ENCODE measurements at regions not wholly inside any gene's neighbourhood (a gene's known extent, or its start where the extent isn't known, plus 50 kb on each side); places are given as distances from the start of the nearest gene placed in this dataset.
"Not testable (repeated sequence)": the region's sequence is repeated elsewhere in the genome, so short reads cannot be mapped to it uniquely, and the experiment has no call there.

DNA sequence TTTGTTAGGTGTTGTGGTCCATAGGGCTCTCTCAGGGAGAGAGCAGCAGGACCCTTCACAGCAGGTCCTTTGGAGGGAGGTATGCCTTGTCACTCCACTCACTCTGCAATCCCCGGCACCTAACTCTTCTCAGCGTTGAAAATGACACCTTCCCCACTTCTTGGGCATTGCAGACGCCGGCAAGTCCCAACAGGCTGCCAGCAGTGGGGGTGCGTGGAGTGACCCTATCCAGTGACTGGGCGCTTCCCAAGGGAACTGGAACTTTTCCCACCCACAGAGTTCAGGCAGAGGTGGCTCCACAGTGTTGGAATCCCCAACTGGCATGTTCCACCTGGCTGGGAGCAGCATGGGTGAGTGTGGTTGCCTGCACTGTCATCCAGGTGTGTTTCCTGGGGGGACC, 705.1 kb upstream of the FRG1 start:
- H3K4me1 ChIP-seq (ENCODE audit: control insufficient read depth in 2 of 3, insufficient read depth in 2 of 3, low read depth in 1 of 3, low read length in 3 of 3) = no peaks in the 10 kb centered on the region
- H3K36me3 ChIP-seq (ENCODE audit: control insufficient read depth in 2 of 3, insufficient read depth in 3 of 3, low read length in 3 of 3) = no peaks in the 10 kb centered on the region
- no peak overlapping the region for H3K27ac ChIP-seq (ENCODE audit: low read depth in 2 of 2, low read length in 2 of 2)
- no peak for DNase-seq
- H3K27me3 ChIP-seq (ENCODE audit: control insufficient read depth, insufficient read depth, low read length) = no peaks in the 10 kb centered on the region
- H3K4me3 ChIP-seq (ENCODE audit: low read length in 3 of 3) = no peak overlapping the region
- H3K9me3 ChIP-seq (ENCODE audit: control insufficient read depth in 2 of 3, insufficient read depth in 1 of 3, low read length in 3 of 3) = no peaks in the 10 kb centered on the region
- intact Hi-C loops (cut with DNase I) = no loop called here
- no peak for FAIRE-seq
- no peak overlapping the region for H3K9ac ChIP-seq (ENCODE audit: low read length in 3 of 3)
- TF ChIP-seq, protein P1, sequence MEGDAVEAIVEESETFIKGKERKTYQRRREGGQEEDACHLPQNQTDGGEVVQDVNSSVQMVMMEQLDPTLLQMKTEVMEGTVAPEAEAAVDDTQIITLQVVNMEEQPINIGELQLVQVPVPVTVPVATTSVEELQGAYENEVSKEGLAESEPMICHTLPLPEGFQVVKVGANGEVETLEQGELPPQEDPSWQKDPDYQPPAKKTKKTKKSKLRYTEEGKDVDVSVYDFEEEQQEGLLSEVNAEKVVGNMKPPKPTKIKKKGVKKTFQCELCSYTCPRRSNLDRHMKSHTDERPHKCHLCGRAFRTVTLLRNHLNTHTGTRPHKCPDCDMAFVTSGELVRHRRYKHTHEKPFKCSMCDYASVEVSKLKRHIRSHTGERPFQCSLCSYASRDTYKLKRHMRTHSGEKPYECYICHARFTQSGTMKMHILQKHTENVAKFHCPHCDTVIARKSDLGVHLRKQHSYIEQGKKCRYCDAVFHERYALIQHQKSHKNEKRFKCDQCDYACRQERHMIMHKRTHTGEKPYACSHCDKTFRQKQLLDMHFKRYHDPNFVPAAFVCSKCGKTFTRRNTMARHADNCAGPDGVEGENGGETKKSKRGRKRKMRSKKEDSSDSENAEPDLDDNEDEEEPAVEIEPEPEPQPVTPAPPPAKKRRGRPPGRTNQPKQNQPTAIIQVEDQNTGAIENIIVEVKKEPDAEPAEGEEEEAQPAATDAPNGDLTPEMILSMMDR (IDR thresholded peaks at IDR 0.05; ENCODE audit: borderline replicate concordance, extremely low read depth, insufficient read depth) = no peak

DNA sequence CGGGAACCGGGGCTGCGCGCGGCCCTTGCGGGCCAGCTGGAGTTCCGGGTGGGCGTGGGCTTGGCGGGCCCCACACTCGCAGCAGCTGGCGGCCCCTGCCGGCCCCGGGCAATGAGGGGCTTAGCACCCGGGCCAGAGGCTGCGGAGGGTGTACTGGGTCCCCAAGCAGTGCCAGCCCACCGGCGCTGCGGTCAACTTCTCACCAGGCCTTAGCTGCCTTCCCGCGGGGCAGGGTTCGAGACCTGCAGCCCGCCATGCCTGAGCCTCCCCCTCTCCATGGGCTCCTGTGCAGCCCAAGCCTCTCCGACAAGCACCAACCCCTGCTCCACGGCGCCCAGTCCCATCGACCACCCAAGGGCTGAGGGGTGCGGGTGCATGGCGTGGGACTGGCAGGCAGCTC, 704.4 kb upstream of the FRG1 start:
- intact Hi-C loops (cut with DNase I); H3K9me3 ChIP-seq (ENCODE audit: control insufficient read depth in 2 of 3, insufficient read depth in 1 of 3, low read length in 3 of 3); H3K27me3 ChIP-seq (ENCODE audit: control insufficient read depth, insufficient read depth, low read length): not testable (repeated sequence)

DNA sequence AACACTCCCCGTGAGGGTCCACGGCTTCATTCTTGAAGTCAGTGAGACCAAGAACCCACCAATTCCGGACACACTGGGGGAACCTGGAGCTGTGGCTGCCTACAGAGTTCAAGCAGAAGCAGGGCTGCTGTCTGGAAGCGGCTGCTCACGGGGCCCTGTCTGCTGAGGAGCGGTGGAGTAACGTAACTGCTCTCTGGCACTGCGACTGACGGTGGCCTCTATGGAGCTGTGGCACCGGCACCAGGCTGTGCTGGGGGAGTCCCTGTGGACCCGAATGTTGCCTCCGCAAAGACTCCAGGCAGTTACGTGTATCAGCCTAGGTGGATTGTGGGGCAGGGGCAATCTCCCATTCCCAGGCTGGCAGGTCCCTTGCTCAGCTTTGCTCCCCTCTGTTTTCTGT, 703.3 kb upstream of the FRG1 start:
- DNase-seq (no peak), FAIRE-seq (no peak)
- no peaks in the 10 kb centered on the region for H3K27me3 ChIP-seq (ENCODE audit: control insufficient read depth, insufficient read depth, low read length)
- no peak overlapping the region for H3K27ac ChIP-seq (ENCODE audit: low read depth in 2 of 2, low read length in 2 of 2)
- H3K36me3 ChIP-seq (ENCODE audit: control insufficient read depth in 2 of 3, insufficient read depth in 3 of 3, low read length in 3 of 3) = no peaks in the 10 kb centered on the region
- TF ChIP-seq, protein P1 (IDR thresholded peaks at IDR 0.05; ENCODE audit: borderline replicate concordance, extremely low read depth, insufficient read depth) = no peak
- H3K4me3 ChIP-seq (ENCODE audit: low read length in 3 of 3) = no peak overlapping the region
- H3K9ac ChIP-seq (ENCODE audit: low read length in 3 of 3) = no peak overlapping the region
- H3K9me3 ChIP-seq (ENCODE audit: control insufficient read depth in 2 of 3, insufficient read depth in 1 of 3, low read length in 3 of 3) = no peaks in the 10 kb centered on the region
- intact Hi-C loops (cut with DNase I) = no loop called here
- no peaks in the 10 kb centered on the region for H3K4me1 ChIP-seq (ENCODE audit: control insufficient read depth in 2 of 3, insufficient read depth in 2 of 3, low read depth in 1 of 3, low read length in 3 of 3)

More for the DNA sequence above, 704.4 kb upstream of the FRG1 start:
- not testable (repeated sequence) for FAIRE-seq; H3K4me1 ChIP-seq (ENCODE audit: control insufficient read depth in 2 of 3, insufficient read depth in 2 of 3, low read depth in 1 of 3, low read length in 3 of 3); H3K9ac ChIP-seq (ENCODE audit: low read length in 3 of 3); H3K4me3 ChIP-seq (ENCODE audit: low read length in 3 of 3); H3K36me3 ChIP-seq (ENCODE audit: control insufficient read depth in 2 of 3, insufficient read depth in 3 of 3, low read length in 3 of 3); DNase-seq; H3K27ac ChIP-seq (ENCODE audit: low read depth in 2 of 2, low read length in 2 of 2)

DNA sequence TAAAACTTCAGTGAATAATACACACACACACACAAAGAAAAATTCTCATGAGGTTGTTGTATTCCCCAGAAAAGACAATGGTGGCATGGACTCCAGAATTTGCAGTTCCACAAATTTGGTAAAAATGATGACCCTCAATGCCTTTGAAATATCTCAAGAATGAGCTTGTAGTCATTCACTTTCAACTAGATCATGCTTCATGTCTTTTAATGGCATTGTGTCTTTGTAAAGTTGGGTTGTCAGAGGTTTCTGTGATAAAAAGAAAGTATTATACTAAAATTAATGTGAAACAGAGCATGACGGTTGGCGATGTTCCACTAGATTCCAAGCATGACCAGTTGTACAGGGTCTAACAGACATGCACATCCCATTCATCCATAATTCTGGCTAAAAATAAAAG, 685.0 kb upstream of the FRG1 start:
- intact Hi-C loops (cut with DNase I) = no loop called here
- no peaks in the 10 kb centered on the region for H3K36me3 ChIP-seq (ENCODE audit: control insufficient read depth in 2 of 3, insufficient read depth in 3 of 3, low read length in 3 of 3)
- H3K27me3 ChIP-seq (ENCODE audit: control insufficient read depth, insufficient read depth, low read length) = no peaks in the 10 kb centered on the region
- no peaks in the 10 kb centered on the region for H3K9me3 ChIP-seq (ENCODE audit: control insufficient read depth in 2 of 3, insufficient read depth in 1 of 3, low read length in 3 of 3)
- FAIRE-seq (no peak), DNase-seq (no peak)
- H3K9ac ChIP-seq (ENCODE audit: low read length in 3 of 3) = no peak overlapping the region
- no peaks in the 10 kb centered on the region for H3K4me1 ChIP-seq (ENCODE audit: control insufficient read depth in 2 of 3, insufficient read depth in 2 of 3, low read depth in 1 of 3, low read length in 3 of 3)
- H3K27ac ChIP-seq (ENCODE audit: low read depth in 2 of 2, low read length in 2 of 2) = no peak overlapping the region
- H3K4me3 ChIP-seq (ENCODE audit: low read length in 3 of 3) = no peak overlapping the region
- TF ChIP-seq, protein P1 (IDR thresholded peaks at IDR 0.05; ENCODE audit: borderline replicate concordance, extremely low read depth, insufficient read depth) = no peak
